Heart left ventricle (tissue), 13 donors: ENCODE measurements at regions not wholly inside any gene's neighbourhood (a gene's known extent, or its start where the extent isn't known, plus 50 kb on each side); places are given as distances from the start of the nearest gene placed in this dataset.

Source experiments
- CTCF ChIP-seq, 12 donors: fragments of 200-600 bp; sonication (generic) in 4 of 12; IDR thresholded peaks; one replicate each; pipeline versions ENCODE4 v1.5.0 to v1.8.0; 2018 to 2022; ENCODE audit warnings: antibody characterized with exemption in 12 of 12, mild to moderate bottlenecking in 5 of 12
- POLR2A ChIP-seq, 2 donors: fragments of 450-650 bp; IDR thresholded peaks; one replicate each; pipeline ENCODE4 v1.6.1; 2017; ENCODE audit warnings: antibody characterized with exemption in 2 of 2, mild to moderate bottlenecking in 2 of 2, moderate library complexity in 2 of 2
- donor health status: ischemic (EF 13 %, LVEDD 7.1; RV severe dilation, severe dysfunction).
- donor health status: DM: no; HTN: yes; CAD: no.
- donor health status: DM: no; HTN: no; CAD: no.
- donor health status: ischemic (EF 25% LVEDD 6.9; RV normal size, moderate dysfunction).
- donor health status: ischemic (EF 25% LVEDD 5.7; RV mildly dilated, moderate dysfunction).
- donor health status: ischemic (EF 35%, LVEDD 5.7; RV mildly dilated, moderate dysfunction).
- donor health status: nonischemic (EF 11% LVEDD 7.7; RV severe dilation, severe dysfunction).
- donor health status: DM: yes; HTN: yes; CAD: no.
- donor health status: PGD.
- donor health status: ischemic (EF 29% LVEDD 5.4; RV normal size, mild dysfunction).
- donor health status: nonischemic (EF 23%, LVEDD 6.1; RV moderate dilation, normal function).

- TF ChIP-seq CTCF (IDR thresholded peaks at IDR 0.05) (no peak), POLR2A (IDR thresholded peaks at IDR 0.05) (no peak)
Measured at GRCh38 chr11:29641201-29641600, 375.6 kb downstream of the KCNA4 start.
